Epithelial cell of esophagus (primary cell): ENCODE measurements at regions not wholly inside any gene's neighbourhood (a gene's known extent, or its start where the extent isn't known, plus 50 kb on each side); places are given as distances from the start of the nearest gene placed in this dataset.
A peak's percentile ranks its signal among the peaks of the same experiment; 100 is the strongest.

ENCODE experiments used
- DNase-seq: peaks from one replicate; pipeline ENCODE4 v3.0.0; 2010; ENCODE audit warnings: low read depth
- H3K4me3 ChIP-seq: 2 replicates; pipeline ENCODE4 v1.5.1; 2011; ENCODE audit warnings: mild to moderate bottlenecking, low read length, control low read depth
- TF ChIP-seq, protein P1 (sequence below): IDR thresholded peaks from 2 replicates; pipeline ENCODE4 v1.5.1; 2011; ENCODE audit warnings: low read depth, mild to moderate bottlenecking, low read length, control low read depth, inconsistent platforms; ENCODE audit not compliant: insufficient read depth; ENCODE audit errors: missing control alignments

DNA sequence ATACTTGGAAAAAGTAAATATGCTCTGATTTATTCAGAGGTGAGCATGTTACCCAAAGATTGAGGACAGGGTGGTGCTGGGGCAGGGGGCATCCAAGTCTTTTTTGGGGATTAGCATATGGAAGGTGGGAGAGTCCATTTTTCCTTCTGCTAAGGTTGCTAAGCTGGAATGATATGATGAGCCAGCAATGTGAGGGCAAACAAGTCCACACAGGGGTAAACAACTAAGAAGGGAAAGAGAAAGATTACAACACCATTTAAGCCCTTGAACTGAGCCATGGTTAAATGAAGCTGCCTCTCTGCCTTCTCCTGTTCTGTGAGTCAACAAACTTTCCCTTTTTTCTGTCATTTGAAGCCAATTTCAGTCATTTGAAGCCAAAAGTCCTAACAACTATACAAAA lies 89.0 kb downstream of the RPL22L1 start:
- TF ChIP-seq, protein P1, sequence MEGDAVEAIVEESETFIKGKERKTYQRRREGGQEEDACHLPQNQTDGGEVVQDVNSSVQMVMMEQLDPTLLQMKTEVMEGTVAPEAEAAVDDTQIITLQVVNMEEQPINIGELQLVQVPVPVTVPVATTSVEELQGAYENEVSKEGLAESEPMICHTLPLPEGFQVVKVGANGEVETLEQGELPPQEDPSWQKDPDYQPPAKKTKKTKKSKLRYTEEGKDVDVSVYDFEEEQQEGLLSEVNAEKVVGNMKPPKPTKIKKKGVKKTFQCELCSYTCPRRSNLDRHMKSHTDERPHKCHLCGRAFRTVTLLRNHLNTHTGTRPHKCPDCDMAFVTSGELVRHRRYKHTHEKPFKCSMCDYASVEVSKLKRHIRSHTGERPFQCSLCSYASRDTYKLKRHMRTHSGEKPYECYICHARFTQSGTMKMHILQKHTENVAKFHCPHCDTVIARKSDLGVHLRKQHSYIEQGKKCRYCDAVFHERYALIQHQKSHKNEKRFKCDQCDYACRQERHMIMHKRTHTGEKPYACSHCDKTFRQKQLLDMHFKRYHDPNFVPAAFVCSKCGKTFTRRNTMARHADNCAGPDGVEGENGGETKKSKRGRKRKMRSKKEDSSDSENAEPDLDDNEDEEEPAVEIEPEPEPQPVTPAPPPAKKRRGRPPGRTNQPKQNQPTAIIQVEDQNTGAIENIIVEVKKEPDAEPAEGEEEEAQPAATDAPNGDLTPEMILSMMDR, result no peak
- H3K4me3 ChIP-seq, result no peak overlapping the region
- DNase-seq, result peak; percentile 87

DNA sequence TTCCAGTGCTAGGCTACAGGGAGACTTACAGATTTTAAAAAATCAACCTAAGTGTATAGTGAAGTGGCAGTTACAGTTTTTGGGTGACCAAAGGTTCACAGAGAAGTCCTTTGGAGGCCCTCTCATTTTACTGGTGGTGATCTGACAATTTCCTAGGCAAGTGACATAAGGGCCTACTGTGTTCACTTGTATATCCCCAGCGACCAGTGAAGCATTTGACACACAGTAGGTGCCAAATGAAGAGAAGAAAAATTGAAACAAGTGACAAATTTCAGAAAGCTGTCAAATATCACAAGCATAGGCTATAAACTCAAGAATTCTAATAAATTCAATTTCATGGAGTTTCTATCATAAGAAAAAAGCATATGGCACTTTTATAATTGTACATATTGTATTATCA lies 89.5 kb downstream of the RPL22L1 start:
- no peak overlapping the region for H3K4me3 ChIP-seq
- no peak for DNase-seq
- TF ChIP-seq, protein P1, result no peak

DNA sequence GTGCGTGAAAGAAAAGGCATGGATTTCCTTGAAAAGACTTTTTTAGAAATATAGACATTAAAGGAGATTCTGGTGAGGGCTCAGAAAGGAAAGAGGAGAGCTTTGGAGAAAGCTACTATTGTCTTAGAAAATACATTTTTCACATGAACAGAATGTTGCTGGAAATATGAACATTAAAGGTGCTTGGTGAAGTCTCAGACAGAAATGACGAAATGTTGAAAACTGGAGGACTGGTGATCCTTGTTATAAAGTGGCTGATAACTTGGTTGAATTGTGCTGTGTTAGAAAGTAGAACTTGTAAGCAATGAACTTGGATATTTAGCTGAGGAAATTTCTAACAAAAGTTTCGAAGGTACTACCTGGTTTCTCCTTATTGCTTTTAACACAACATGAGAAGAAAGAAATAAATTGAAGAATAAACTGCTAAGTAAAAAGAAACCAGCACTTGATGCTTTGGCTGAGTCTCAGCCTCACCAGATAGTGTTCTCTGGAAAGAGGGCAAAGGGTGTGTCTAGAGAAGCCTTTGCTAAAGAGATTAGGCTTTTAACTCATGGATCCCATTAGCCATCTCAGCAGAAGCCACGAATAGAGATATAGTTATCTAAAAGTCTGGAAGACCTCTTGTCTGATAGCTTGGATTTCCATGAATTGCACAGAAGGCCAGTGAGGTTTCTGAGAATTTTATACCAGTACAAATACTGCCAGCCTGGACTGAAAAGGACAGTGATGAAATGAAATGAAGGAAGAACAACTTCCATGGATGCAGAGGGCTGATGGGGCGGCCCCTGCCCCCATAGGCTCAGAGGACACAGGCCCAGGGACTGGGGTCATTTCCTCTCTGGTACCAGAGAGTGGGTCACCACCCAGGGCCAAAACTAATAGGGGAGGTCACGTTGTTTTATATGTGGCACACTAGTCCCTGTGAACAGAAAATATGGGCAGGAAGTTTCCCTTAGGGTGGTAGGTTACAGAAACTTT lies 91.5 kb downstream of the RPL22L1 start:
- TF ChIP-seq, protein P1, result no peak
- H3K4me3 ChIP-seq, result no peak overlapping the region
- no peak for DNase-seq

DNA sequence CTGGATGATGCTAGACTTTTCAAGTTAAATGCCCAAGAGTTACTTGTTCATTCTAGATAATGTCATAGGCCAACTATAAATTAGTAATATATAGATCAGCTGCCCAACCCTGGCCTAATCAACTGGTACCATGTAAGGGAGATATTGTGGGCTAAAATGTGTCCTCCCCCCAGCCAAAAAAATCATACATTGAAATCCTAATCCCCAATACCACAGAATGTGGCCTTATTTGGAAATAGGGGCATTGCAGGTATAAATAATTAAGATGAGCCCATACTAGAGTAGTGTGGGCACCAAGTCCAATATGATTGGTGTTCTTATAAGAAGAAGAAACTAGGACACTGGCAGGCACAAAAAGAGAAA lies 92.5 kb downstream of the RPL22L1 start:
- TF ChIP-seq, protein P1, result no peak
- no peak for DNase-seq
- H3K4me3 ChIP-seq, result no peak overlapping the region

DNA sequence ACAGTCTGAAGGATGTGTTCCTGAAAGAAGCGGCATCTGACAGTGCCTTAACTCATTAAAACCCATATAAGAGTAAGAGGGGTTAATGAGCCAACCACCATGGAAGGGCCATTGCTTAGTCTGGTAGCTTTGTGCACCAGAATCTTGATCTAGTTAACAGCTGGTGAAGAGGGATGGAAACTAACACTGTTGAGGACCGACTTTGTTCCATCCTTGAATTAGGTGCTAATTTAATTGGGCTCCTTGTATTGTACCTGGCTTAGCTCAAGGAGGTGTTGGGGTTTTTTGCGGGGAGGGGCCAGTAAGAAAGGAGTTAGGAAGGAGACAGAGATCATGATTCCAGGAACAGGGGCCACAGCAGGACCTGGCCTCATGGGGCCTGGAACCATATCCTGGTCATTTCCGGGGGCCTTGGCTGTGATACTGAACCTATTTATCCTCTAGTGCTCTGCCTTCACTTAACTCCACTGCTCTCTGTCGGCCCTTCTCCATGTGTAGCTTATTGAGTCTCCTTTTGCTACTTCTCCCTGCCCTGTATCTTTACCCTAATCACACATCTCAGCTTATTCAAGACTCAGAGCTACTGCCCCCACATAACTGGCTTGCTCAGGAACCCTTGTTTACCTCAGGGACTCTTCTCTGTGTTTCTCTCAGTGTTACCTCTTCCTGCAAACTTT lies 93.0 kb downstream of the RPL22L1 start:
- TF ChIP-seq, protein P1, result no peak
- H3K4me3 ChIP-seq, result no peak overlapping the region
- DNase-seq, result no peak

DNA sequence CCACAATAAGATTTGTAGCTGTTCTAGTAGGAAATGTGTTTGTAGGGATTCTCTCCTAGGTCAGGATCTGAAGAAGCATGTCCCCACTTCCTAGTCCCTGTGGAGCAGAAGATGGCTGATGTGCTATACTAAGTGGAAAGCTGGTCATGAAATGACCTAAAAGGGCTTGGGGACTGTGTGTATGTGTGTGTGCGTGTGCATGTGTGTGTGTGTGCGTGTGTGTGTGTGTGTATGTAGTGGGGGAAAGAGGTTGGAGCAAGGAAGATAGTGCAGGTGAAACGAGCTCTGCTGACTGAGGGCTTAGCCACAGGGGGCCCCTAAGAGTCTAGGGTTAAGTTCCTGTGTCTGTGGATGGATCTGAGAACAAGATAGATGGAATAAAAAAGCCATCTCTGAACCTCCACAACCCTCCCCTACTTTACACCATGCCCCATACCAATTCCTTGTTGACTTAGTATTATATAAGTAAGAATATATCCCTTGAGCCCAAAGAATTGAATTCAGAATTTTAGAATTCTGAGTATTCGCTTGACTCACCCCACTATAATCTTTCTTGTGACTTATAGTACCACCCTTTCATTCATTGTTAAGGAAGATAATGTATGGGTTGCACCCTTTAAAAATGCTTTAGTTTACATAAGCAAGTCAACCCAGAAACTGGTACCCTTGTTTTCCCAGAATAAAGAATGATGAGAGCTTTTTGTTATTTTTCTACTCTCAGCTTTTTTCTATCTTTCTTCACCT lies 96.1 kb downstream of the RPL22L1 start:
- no peak for DNase-seq
- TF ChIP-seq, protein P1, result no peak
- H3K4me3 ChIP-seq, result no peak overlapping the region
